H1 (cell line): ENCODE measurements at regions not wholly inside any gene's neighbourhood (a gene's known extent, or its start where the extent isn't known, plus 50 kb on each side); places are given as distances from the start of the nearest gene placed in this dataset.

Source experiments
- CTCF ChIA-PET: fragments of 300-600 bp; sonication (Branson Sonifier 250); formaldehyde crosslinking; loops from one replicate; lab custom pipeline; 2021; ENCODE audit not compliant: partially characterized antibody; lab: Charles Lee
- POLR2A ChIA-PET: fragments of 300-600 bp; sonication (Branson Sonifier 250); formaldehyde crosslinking; loops from one replicate; lab custom pipeline; 2021; ENCODE audit warnings: inconsistent platforms; ENCODE audit not compliant: partially characterized antibody; lab: Charles Lee
- DNase-seq, 2 experiments: peaks; one replicate each; pipeline versions ENCODE4 v3.0.0 to v3.0.0-alpha.2; 2010 to 2022; ENCODE audit warnings: low spot score in 2 of 2, low read depth in 1 of 2, mixed read lengths in 1 of 2
- FAIRE-seq: peaks from 2 replicates; lab custom pipeline; 2011; peaks lifted over from hg19 to GRCh38; lab: Jason Lieb, UNC
- H2AFZ ChIP-seq: 2 replicates; pipeline ENCODE4 v1.8.1; 2012; ENCODE audit warnings: low read length, inconsistent platforms
- H2AK5ac ChIP-seq: 2 replicates; pipeline ENCODE4 v1.6.1; 2013; ENCODE audit warnings: low read depth, low read length
- H2BK120ac ChIP-seq: replicated peaks from 2 replicates; pipeline ENCODE3; 2013; ENCODE audit warnings: low read depth, low read length, inconsistent platforms
- H2BK12ac ChIP-seq: 2 replicates; pipeline ENCODE4 v1.6.1; 2013; ENCODE audit warnings: low read depth, low read length
- H2BK15ac ChIP-seq: 2 replicates; pipeline ENCODE4 v1.6.1; 2013; ENCODE audit warnings: low read length
- H2BK20ac ChIP-seq: 2 replicates; pipeline ENCODE4 v1.6.1; 2013; ENCODE audit warnings: low read length
- H2BK5ac ChIP-seq: 2 replicates; pipeline ENCODE4 v1.6.1; 2013; ENCODE audit warnings: low read depth, low read length
- H3K14ac ChIP-seq: 2 replicates; pipeline ENCODE4 v1.6.1; 2013; ENCODE audit warnings: inconsistent platforms; ENCODE audit not compliant: insufficient read length
- H3K18ac ChIP-seq: 2 replicates; pipeline ENCODE4 v1.6.1; 2013; ENCODE audit warnings: low read length; ENCODE audit errors: extremely low read depth
- H3K23ac ChIP-seq: 2 replicates; pipeline ENCODE4 v1.6.1; 2013; ENCODE audit warnings: inconsistent platforms; ENCODE audit not compliant: insufficient read length
- H3K23me2 ChIP-seq: 2 replicates; pipeline ENCODE4 v1.6.1; 2013; ENCODE audit warnings: low read depth, low read length
- H3K27ac ChIP-seq: 2 replicates; pipeline ENCODE4 v1.6.1; 2011; ENCODE audit warnings: low read depth, low read length, inconsistent platforms
- H3K27me3 ChIP-seq, 4 experiments: replicated peaks in 1 of 4; 1 replicate in 1 of 4; 2 replicates in 3 of 4; pipeline versions ENCODE4 v1.6.1 to v1.8.1; 2011 to 2013; ENCODE audit warnings: low read length in 3 of 4, mild to moderate bottlenecking in 3 of 4, inconsistent platforms in 2 of 4, mixed read lengths in 2 of 4, moderate library complexity in 1 of 4; ENCODE audit not compliant: control insufficient read depth in 3 of 4, insufficient read depth in 3 of 4; ENCODE audit errors: extremely low read depth in 1 of 4
- H3K36me3 ChIP-seq, 4 experiments: 2 replicates each; pipeline versions ENCODE4 v1.6.1 to v1.8.1; 2011 to 2013; ENCODE audit warnings: mild to moderate bottlenecking in 4 of 4, low read length in 3 of 4, moderate library complexity in 2 of 4, control low read depth in 1 of 4, inconsistent platforms in 1 of 4; ENCODE audit not compliant: insufficient read depth in 4 of 4, control insufficient read depth in 2 of 4
- H3K4ac ChIP-seq: replicated peaks from 2 replicates; pipeline ENCODE3; 2013; ENCODE audit warnings: low read length, low read depth, mixed read lengths, inconsistent platforms; ENCODE audit not compliant: insufficient read length
- H3K4me1 ChIP-seq, 4 experiments: replicated peaks in 1 of 4; 1 replicate in 1 of 4; 2 replicates in 3 of 4; pipeline versions ENCODE4 v1.6.1 to v1.8.1; 2011 to 2013; ENCODE audit warnings: low read length in 3 of 4, inconsistent platforms in 2 of 4, mixed read lengths in 1 of 4; ENCODE audit not compliant: insufficient read depth in 4 of 4, control insufficient read depth in 3 of 4
- H3K4me2 ChIP-seq, 2 experiments: 2 replicates each; pipeline versions ENCODE4 v1.6.1 to v1.8.1; 2011 to 2013; ENCODE audit warnings: low read depth in 2 of 2, low read length in 2 of 2, control low read depth in 1 of 2, inconsistent platforms in 1 of 2, mild to moderate bottlenecking in 1 of 2; ENCODE audit not compliant: insufficient read depth in 1 of 2
- H3K4me3 ChIP-seq, 4 experiments: fragments of 200-600, 300-600 bp in 1 of 4; sonication (generic), shearing (Covaris generic), sonication (Bioruptor Twin) in 1 of 4; 2 replicates each; pipeline versions ENCODE4 v1.5.1 to v1.8.1; 2011 to 2016; ENCODE audit warnings: low read length in 4 of 4, low read depth in 3 of 4, control low read depth in 2 of 4, inconsistent platforms in 2 of 4, mild to moderate bottlenecking in 2 of 4, mixed read lengths in 1 of 4, moderate library complexity in 1 of 4; ENCODE audit not compliant: insufficient read depth in 2 of 4; ENCODE audit errors: extremely low read depth in 1 of 4
- H3K56ac ChIP-seq: replicated peaks from 2 replicates; pipeline ENCODE3; 2013; ENCODE audit warnings: low read depth, mild to moderate bottlenecking, mixed read lengths, low read length, inconsistent platforms; ENCODE audit not compliant: insufficient read length
- H3K79me1 ChIP-seq: 2 replicates; pipeline ENCODE4 v1.6.1; 2013; ENCODE audit warnings: low read depth, low read length, control low read depth
- H3K79me2 ChIP-seq, 2 experiments: 2 replicates each; pipeline versions ENCODE4 v1.6.1 to v1.8.1; 2012 to 2013; ENCODE audit warnings: low read length in 2 of 2, mild to moderate bottlenecking in 2 of 2, inconsistent platforms in 1 of 2; ENCODE audit not compliant: insufficient read depth in 2 of 2, control insufficient read depth in 1 of 2
- H3K9ac ChIP-seq, 4 experiments: replicated peaks in 1 of 4; 1 replicate in 1 of 4; 2 replicates in 3 of 4; pipeline versions ENCODE4 v1.6.1 to v1.8.1; 2011 to 2013; ENCODE audit warnings: low read depth in 3 of 4, low read length in 3 of 4, control low read depth in 2 of 4, mild to moderate bottlenecking in 2 of 4, moderate library complexity in 2 of 4, inconsistent platforms in 1 of 4; ENCODE audit errors: extremely low read depth in 1 of 4
- H3K9me3 ChIP-seq, 2 experiments: 2 replicates each; pipeline versions ENCODE4 v1.6.1 to v1.8.1; 2012 to 2013; ENCODE audit warnings: mild to moderate bottlenecking in 2 of 2, moderate library complexity in 2 of 2, control low read depth in 1 of 2, inconsistent platforms in 1 of 2, low read depth in 1 of 2, low read length in 1 of 2, mixed read lengths in 1 of 2; ENCODE audit not compliant: insufficient read depth in 2 of 2
- H4K20me1 ChIP-seq, 2 experiments: replicated peaks in 1 of 2; 2 replicates each; pipeline versions ENCODE3 to v1.8.1; 2011 to 2013; ENCODE audit warnings: inconsistent platforms in 2 of 2, low read length in 2 of 2, mild to moderate bottlenecking in 1 of 2; ENCODE audit not compliant: insufficient read depth in 2 of 2, control insufficient read depth in 1 of 2
- H4K5ac ChIP-seq: 2 replicates; pipeline ENCODE4 v1.6.1; 2013; ENCODE audit warnings: low read length, low read depth, mixed read lengths, inconsistent platforms; ENCODE audit not compliant: insufficient read length
- H4K8ac ChIP-seq: 2 replicates; pipeline ENCODE4 v1.8.0; 2013; ENCODE audit warnings: mild to moderate bottlenecking, moderate library complexity, low read length, inconsistent platforms; ENCODE audit not compliant: insufficient read depth; ENCODE audit errors: extremely low read depth
- H4K91ac ChIP-seq: replicated peaks from 2 replicates; pipeline ENCODE3; 2013; ENCODE audit warnings: low read length, mixed read lengths, inconsistent platforms; ENCODE audit not compliant: insufficient read length
- BCL11A ChIP-seq, 2 experiments: IDR thresholded peaks; one replicate each; pipeline ENCODE4 v1.6.1; 2011; ENCODE audit warnings: low read depth in 2 of 2, low read length in 2 of 2, mild to moderate bottlenecking in 2 of 2
- WGBS, 2 experiments: shearing (Covaris generic) in 1 of 2; methylation state at CpG; one replicate each; pipeline versions ENCODE4 v1.1.6 to v1.1.7; 2013 to 2015; ENCODE audit warnings: low lambda C conversion rate in 2 of 2, mixed read lengths in 2 of 2, inconsistent platforms in 1 of 2, low coverage in 1 of 2, missing lambda C conversion rate in 1 of 2; ENCODE audit not compliant: insufficient replicate concordance in 2 of 2, insufficient coverage in 1 of 2, insufficient read length in 1 of 2; ENCODE audit errors: extremely low coverage in 1 of 2, missing lambda C conversion rate in 1 of 2; 5-methylcytosine and 5-hydroxymethylcytosine counted together

DNA sequence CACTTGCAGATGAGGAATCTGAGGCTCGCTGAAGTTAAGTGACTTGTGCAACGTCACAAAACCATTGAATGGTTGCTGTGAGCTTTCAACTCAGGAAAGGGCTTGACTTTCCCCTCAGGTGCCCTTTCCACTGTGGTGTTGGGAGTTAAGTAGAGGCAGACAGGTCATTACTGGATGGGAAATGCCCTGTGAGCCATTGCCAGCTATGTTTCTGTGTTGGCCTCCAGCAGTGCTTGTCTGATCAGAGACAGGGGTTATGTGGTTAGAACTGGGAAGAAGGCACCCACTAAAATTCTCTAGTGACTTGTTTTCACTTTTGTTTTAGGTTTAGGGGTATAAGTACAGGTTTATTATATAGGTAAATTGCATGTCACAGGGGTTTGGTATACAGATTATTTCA lies 96.6 kb downstream of the FDX1 start:
- DNase-seq (no peak), FAIRE-seq (no peak)
- Histone ChIP-seq H3K4me2 (no peak overlapping the region), H3K4me1 (no peaks in the 10 kb centered on the region), H3K9ac (no peak overlapping the region; a peak in 1 of 7 replicates), H3K4ac (no peak overlapping the region), H3K4me3 (no peak overlapping the region), H2BK5ac (no peak overlapping the region), H3K23ac (no peak overlapping the region), H2BK12ac (no peak overlapping the region), H3K14ac (no peak overlapping the region), H3K27ac (no peak overlapping the region), H3K56ac (no peak overlapping the region), H4K91ac (no peak overlapping the region), H2AK5ac (no peak overlapping the region), H3K9me3 (0 out of 4 replicates have a peak, but pooled peaks cover 0 to 2% of the 10 kb centered on the region in 2 experiments), H3K79me1 (no peaks in the 10 kb centered on the region), H4K5ac (no peak overlapping the region), H2BK15ac (no peak overlapping the region), H4K8ac (no peak overlapping the region), H3K36me3 (no peaks in the 10 kb centered on the region), H3K79me2 (no peaks in the 10 kb centered on the region), H2BK120ac (no peak overlapping the region), H2BK20ac (no peak overlapping the region), H3K27me3 (no peaks in the 10 kb centered on the region), H2AFZ (no peak overlapping the region), H3K23me2 (no peaks in the 10 kb centered on the region), H4K20me1 (no peaks in the 10 kb centered on the region), H3K18ac (no peak overlapping the region)
- WGBS, 2 experiments = 89% methylated on average over 2 of the region's 2 CpGs; no CpG with 5 or more reads in 1 of the 2 experiments
- TF ChIP-seq BCL11A (IDR thresholded peaks at IDR 0.05; ENCODE audit: low read depth in 2 of 2, low read length in 2 of 2) = no peak
- ChIA-PET POLR2A (no interaction called here), CTCF (interaction anchor here (0.7 to 1.8 kb wide), 4 partner anchors 9 to 79 kb away, joined by 3 to 4 read pairs (median 4); no protein-coding TSS in a partner anchor)
